GM11168 (cell line): ENCODE measurements at regions not wholly inside any gene's neighbourhood (a gene's known extent, or its start where the extent isn't known, plus 50 kb on each side); places are given as distances from the start of the nearest gene placed in this dataset.

Experiments
- in situ Hi-C: fragments of 300-500 bp; cut with MboI; formaldehyde crosslinking; loops from one replicate; pipeline ENCODE4 v1.12.0; 2022; ENCODE audit warnings: low sequenced_read_pairs; ENCODE audit not compliant: unreplicated experiment

DNA sequence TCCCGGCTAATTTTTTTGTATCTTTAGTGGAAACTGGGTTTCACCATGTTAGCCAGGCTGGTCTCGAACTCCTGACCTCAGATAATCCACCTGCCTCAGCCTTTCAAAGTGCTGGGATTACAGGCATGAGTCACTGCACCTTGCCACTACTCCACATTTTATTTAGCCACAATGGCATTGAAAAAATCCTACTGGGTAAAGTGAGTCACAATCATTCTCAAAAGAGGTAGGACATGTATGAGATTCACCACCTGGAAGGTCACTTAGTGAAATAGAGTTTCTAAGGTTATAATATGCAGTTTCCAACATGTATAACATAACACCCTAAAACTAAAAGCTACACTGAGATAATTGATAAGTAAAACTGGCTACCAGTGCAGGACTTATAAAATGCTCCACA is 159.2 kb downstream of the BTC start:
- in situ Hi-C loops, result loop anchor here (25.0 kb wide), 1 partner anchor 298 kb away; no protein-coding TSS in a partner anchor

DNA sequence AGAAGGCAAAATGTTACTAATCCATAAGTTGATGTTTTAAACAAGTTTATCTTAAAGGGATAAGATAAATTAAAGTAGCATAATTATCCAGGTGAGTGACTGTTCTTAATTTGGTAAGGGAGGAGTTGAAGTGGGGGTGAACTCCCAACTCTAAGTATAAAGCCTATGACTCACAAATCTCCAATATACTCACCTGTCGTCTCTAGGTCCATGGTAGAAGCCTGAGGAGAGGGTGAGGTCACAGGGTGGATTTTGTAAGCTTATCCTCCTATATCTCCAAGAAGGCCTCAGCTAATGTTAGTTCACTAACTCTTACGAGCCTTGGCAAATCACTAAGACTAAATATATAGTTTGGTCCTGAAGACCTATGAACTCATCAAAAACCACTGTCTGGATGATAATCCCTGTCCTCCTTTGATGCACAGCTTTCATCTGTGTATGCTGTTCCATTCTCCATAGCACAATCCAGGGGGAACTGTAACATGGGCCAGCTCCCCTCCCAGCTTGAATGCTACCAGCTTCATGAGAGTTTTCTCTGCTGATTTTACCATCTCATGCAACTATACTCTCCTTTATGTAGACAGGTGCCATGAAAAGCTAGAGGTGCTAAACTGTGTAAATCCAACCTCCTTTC is 158.7 kb downstream of the BTC start:
- in situ Hi-C loops, result loop anchor here (25.0 kb wide), 1 partner anchor 298 kb away; no protein-coding TSS in a partner anchor

DNA sequence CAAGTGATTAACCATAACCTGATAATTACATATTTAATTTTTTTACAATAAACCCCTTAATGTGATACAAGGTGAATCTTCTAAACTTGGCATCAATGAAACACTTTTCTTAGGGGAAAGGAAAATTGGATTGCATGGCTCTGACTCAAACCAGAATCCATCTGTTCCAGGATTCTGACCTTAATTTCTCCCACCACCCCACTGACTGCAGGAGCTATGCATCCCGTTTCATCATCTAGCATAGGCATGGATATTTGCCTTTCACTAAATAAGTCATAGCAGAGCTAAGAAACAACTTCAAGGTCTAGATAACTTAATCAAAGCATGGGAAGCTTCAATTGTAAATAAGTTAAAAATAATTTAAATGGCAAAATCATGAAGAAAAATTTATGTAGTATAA is 156.3 kb downstream of the BTC start:
- in situ Hi-C loops, result loop anchor here (25.0 kb wide), 1 partner anchor 301 kb away; no protein-coding TSS in a partner anchor

DNA sequence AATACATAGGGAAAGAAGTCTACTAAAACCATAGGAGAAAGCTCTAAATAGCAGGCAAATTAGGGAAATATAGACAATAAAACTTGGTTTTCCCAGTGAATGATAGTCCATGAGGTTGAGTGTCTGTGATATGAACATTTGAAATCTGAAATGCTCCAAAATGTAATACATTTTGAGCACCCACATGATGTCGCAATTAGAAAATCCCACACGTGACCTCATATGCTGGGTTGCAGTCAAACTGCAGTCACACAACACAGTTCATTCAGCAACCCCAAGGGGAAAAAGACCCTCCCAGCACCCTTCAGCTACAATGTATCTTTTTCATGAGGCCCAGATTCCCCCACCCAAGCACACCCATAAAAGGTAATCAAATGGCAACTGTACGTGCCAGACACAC is 155.6 kb downstream of the BTC start:
- in situ Hi-C loops, result loop anchor here (25.0 kb wide), 1 partner anchor 301 kb away; no protein-coding TSS in a partner anchor

DNA sequence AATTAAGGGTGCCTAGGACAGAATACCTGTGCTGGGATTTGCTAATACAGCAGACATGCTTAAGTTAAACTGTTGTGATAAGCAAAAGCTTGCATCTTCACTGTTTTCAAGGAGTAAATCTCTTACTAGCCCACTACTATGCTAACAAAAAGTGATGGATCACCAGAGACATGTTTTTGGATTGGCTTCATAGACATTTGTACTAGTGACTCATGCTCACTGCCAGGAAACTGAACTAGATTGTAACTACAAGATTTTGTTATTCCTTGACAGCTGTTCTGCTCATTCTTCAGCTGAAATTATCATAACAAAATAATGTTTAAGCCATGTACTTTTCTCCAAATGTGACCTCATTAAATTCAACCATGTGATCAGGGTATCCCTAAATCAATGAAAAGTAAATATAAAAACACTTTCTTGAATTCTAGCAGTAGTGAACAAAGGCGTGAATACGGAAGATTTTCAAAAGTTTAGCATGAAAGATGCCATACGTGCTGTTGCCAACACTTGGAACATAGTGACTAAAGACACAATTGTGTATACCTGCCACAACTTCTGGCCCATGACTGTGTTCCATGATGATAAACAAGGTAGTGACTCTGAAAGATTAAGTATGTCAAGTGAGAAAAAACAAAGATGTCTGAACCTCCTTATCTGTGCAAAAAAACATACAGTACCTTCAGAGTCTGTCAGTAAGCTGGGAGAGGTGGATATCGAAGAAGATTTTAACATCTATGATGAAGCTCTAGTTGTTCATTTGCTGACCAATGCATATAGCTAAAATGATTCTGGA is 154.0 kb downstream of the BTC start:
- in situ Hi-C loops, result loop anchor here (25.0 kb wide), 1 partner anchor 303 kb away; no protein-coding TSS in a partner anchor

DNA sequence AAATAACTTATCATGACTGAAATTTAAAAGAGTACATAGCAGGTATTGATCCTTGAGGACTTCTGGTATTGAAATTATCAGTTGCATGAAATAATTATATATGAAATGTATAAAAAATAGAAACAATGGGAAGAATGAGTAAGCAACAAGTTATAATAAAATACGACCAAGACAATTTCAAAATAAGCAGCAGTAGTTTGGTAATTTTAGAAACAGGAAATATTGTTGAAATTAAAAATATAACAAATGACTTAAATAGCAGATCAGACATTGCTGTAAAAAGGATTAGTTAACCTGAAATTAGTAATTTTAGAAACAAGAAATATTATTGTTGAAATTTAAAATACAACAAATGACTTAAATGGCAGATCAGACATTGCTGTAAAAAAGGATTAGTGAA is 152.3 kb downstream of the BTC start:
- in situ Hi-C loops, result loop anchor here (25.0 kb wide), 1 partner anchor 305 kb away; no protein-coding TSS in a partner anchor

DNA sequence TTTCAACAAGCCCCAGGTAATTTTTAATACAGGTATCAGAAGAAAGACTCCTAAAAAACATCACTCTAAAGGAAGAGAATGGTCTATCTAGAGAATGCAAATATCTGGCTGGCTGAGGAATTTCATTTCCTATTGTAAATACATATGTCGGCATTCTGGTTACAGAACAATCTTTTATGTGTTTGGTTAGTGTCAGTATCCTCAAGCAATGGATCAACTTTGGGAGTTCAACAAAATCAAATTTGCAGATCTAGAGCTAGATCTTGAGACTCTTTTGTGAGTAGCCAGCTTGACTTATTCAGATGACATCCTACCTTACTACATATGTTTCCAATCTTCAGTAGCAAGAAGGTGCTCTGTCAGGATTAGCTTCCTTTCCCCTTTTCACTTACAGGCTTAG is 145.1 kb downstream of the BTC start:
- in situ Hi-C loops, result loop anchor here (25.0 kb wide), 1 partner anchor 312 kb away; no protein-coding TSS in a partner anchor

DNA sequence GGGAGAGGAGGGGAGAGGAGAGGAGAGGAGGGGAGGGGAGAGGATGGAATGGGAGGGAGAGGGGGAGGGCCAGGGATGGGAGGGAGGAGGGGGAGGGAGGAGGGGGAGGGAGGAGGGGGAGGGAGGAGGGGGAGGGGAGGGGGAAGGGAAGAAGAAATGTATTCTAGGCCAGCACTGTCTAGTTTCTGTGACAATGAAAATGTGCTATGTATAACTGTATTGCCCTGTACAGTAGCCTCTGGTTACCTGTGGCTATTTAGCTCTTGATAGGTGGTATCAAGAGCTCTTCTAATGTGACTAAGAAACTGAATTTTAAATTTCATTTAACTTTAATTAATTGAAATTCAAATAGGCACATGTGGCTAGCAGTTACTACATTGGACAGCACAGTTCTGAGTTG is 143.1 kb downstream of the BTC start:
- in situ Hi-C loops, result no loop called here

DNA sequence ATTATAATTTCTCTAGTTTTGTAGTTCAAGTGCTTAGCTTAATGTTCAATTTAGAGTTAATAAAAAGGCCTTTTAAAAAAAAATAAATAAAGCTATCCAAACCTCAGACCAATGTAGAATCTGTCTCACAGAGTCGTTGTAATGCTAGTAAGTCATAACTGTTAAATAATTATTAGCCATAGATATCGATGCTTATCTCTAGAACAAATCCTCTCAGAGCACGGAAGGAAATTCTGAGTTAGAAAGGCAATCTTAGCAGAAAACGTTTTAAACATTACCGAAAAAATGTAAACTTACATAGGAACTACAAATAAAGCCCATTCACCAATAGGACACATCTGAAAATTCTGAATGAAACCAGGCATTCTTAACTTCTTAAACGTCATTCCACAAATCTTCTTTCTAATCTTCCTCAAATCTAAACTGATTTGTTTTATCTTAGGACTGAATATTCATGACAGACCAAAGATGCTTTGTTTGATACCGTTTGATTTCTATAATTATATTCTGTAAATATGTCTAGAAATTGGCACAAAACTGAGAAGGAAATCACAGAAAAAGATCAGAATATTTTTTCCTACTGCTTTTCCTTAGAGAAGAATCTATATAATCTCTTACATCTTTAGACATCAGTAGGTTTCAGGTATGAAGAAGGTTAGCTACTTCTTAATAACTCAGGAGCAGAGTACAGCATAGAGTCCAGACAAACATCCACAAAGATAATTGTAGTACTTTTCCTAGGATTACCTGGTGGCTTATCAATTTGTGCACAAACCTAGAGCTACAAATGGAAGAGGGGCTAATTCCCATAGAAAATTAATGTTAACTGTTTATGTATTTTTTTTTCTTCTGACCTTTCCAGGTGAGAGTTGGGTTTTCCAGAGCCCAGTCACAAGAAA is 140.7 kb downstream of the BTC start:
- in situ Hi-C loops, result no loop called here

DNA sequence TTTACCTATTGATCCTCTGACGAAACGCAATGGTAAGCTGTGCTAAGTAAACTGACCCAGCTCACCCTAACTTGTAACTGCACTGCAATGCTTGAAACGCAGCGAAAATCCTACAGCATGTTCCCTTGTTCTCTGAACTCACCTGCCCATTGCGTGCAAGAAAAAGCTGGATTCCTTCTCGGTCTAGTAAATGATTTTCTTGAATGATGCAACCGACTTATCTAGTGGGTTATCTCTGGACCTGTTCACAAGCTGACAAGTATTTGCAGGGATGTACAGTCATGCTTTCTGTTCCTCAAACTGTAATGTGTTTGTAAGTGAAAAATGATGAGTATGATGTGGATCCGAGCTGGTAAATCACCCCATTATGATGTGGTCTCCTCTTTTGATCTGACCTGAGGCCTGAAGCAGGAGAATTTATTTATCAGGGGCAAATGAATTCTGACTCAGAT is 140.1 kb downstream of the BTC start:
- in situ Hi-C loops, result no loop called here

DNA sequence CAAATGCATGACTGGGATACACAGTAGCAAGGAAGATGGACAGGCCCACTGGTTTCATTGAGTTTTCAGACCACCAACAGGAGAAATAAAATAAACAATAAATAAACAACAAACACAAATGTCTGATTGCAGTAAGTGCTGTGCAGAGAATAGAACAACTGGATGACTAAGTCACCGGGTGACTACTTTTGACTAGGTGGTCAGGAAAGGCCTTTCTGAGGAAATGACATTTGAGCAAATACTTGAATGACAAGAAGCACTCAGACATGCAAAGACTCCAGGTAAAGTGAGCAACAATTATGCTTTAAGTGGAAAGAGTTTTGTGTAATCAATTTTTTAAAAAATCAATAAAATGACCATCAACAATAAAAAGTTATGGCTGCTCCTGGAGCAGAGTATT is 137.7 kb downstream of the BTC start:
- in situ Hi-C loops, result no loop called here

DNA sequence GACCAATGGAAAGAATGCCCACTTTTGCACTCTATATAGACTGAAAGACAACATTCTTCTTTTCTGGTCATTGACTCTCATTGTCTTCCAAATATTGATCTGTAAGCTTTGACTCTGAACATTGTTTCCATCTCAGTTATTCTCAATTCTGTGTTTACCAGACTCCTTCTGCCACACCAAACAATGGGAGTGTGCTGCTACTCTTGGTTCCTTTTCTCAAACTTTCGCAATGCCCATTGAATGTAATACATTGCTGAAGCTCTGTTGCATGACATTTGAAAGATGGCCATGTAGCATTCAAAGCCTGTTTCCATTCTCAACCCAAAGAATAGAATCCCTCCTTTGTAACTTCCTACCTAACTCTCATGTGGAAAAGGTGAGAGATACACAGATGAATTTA is 136.2 kb downstream of the BTC start:
- in situ Hi-C loops, result no loop called here

DNA sequence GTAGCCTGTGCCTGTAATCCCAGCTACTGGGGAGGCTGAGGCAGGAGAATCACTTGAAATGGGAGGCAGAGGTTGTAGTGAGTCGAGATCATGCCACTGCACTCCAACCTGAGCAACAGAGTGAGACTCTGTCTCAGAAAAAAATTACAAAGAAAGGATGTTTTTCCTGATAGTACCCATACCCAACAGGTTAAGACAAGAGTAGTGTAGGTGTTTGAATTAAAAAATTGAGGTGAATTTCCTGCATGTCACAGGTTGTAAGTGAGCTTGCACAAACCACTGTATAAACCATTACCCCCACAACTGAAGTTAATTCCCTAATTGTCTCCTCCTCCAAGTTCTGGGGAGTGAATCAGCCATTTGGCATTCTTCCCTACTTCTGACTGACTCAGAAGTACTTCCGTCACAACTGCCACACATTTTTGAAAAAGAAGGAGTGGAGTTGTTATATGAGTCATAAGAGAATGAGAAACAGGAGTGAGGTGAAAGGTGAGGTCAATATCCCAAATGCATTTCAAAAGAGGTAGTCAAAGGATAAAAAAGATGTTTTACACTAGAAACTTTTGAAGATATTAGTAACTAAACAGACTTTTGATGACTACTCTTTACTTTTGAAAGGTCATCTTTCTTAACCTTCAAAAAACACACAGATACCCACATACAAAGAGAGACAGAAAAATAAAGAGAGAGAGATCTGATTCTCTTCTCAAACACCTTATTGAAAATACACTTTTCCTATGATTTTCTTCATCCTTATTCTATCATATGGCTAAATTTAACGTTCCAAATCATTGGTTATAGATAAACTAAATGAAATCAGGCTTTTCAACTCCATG is 134.5 kb downstream of the BTC start:
- in situ Hi-C loops, result no loop called here

DNA sequence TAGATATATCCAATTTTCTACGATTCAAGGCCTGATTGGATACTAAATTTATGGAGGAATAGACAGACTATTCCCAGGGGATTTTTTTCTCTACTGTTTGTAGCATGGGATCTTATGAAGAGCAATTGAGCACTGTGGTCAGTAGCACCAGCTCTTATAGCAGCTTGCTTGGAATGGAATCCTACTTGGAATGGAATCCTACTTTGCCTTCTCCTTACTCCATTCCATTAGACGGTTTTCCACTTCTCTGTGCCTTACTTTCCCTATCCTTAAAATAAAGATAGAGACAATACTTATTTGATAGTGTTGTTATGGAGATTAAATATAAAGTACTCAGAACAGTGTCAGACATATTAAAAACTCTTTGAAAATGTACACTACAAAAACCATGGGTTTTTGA is 133.5 kb downstream of the BTC start:
- in situ Hi-C loops, result no loop called here

DNA sequence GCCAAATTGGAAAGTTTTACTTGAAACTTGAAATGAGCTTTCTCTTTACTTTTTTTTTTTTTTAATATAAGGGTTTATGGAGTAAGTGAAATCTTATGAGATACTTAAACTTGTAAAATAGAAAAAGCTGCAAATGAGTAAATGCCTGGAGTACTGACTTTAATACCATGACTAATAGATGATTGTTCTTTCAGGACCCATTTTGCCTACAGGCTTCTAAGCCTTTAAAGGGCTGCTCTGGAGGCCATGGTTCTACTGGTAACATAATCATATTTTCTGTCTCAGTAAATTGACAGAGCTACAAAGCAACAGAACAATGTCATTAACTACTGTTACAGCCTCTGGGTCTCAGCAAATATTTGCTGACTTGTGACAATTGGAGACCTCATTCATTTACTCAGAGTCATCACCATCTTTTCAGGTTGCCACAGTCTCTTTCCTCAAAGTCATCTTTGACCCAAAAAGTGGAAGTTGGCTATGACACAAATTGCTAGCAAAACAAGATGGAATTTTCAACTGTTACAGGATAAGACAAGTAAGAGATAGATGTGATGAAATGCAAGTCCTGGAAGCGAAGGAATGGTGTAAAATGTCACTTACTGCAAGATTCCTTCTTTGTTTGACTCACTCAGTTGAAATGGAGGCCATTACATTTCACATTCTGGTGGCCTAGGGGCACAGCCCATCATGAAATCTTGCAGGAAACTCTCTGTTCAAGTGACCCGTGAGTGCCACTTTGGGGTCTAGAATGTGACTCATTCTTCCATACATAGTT is 132.7 kb downstream of the BTC start:
- in situ Hi-C loops, result no loop called here

DNA sequence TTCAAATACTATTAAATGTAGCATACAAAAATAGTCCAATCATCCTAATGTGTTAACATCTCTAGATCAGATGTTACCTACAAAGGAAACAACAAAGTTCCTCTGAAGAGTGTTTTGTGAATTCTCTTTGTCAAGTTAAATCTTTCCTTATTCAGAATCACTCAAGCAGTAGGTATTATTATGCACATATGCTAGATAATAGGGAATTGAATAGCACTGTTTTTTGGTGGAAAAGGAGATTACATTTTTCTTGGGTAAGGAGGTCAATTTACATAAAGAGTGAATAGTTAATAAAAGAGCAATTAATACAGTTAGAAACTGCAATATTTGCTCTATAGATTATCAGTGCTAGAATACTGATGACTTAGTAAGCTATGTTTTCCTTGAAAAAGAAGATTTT is 130.7 kb downstream of the BTC start:
- in situ Hi-C loops, result no loop called here

DNA sequence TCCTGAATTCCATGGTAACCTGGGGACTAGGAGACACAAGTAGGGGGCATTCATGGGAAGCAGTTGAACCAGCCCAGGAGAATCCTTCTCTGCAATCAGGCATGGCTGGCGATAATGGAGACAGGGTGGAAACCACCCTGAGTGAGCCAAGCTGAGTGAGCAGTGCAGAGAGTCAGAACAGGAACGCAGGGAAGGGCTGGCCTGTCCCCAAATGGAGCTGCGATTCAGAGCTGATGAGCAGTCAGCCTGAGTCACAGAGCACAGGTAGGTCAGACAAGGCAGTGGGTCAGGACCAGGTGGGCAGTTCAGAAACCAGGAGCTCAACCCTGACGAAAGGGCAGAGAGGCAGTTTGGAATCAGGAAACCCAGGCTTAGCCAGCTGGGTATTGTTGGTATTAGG is 129.0 kb downstream of the BTC start:
- in situ Hi-C loops, result no loop called here

DNA sequence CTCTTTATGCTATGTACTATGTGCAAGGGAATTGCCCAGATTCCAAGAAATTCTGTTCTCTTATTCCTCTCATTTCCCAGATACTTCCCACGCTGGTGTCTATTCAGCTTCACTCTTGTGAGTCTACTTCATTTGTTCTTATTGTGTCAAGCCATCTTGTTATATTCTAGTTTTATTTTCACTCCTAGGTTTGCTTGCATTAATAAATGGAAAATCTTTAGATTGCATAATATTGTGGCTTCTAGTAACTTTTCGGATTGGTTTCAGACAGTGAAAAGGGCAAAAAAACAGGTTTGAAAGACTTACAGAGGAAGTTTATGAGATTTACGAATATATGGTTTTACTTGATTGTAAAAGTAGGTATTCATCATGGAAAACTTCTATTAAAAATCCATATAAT is 128.4 kb downstream of the BTC start:
- in situ Hi-C loops, result no loop called here

DNA sequence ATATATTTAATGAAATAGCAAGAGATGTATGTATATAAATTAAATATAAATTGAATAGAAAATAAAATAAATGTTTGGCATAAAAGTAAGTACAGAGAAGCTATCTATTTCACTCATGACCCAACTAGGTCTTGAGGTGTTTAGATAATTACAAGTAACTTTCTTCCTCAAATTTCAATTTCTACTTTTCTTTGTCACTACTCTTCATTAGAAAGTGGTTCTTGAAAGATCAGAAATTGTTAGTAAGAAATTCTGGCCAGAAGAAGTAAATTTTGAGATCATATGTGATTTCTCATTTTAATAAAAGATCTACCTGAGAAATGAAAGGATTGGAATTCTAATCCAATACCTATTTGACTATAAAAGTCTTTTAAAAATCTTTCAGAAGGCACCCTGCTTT is 126.9 kb downstream of the BTC start:
- in situ Hi-C loops, result no loop called here
